PC-9 (cell line): ENCODE measurements at regions not wholly inside any gene's neighbourhood (a gene's known extent, or its start where the extent isn't known, plus 50 kb on each side); places are given as distances from the start of the nearest gene placed in this dataset.

Source experiments
- BruUV-seq: library from RNA; stranded (reverse); fragments of 400-500 nt; replicated peaks from 2 replicates; lab custom pipeline; 2021; lab: Mats Ljungman, UMichigan
- CTCF ChIA-PET: fragments of 300-600 bp; sonication (Branson Sonifier 250); formaldehyde crosslinking; loops from one replicate; lab custom pipeline; 2022; ENCODE audit warnings: antibody characterized with exemption; lab: Charles Lee
- POLR2A ChIA-PET: fragments of 300-600 bp; sonication (Branson Sonifier 250); formaldehyde crosslinking; loops from one replicate; lab custom pipeline; 2022; ENCODE audit warnings: antibody characterized with exemption; ENCODE audit not compliant: unreplicated experiment; lab: Charles Lee
- DNase-seq, 2 experiments: peaks; one replicate each; pipeline versions ENCODE4 v3.0.0 to v3.0.0-alpha.2; 2015 to 2022; ENCODE audit warnings: mixed read lengths in 1 of 2
- H2AFZ ChIP-seq: fragments of 200-600 bp; sonication (generic); 2 replicates; pipeline ENCODE4 v1.8.1; 2017; ENCODE audit warnings: antibody characterized with exemption
- H3F3A ChIP-seq: fragments of 200-600 bp; sonication (generic); 2 replicates; pipeline ENCODE4 v1.8.1; 2017; ENCODE audit warnings: antibody characterized with exemption, mild to moderate bottlenecking, low read depth; ENCODE audit not compliant: insufficient read depth
- H3K27ac ChIP-seq: fragments of 200-600 bp; sonication (generic); 2 replicates; pipeline ENCODE4 v1.6.1; 2016; ENCODE audit warnings: mixed run types
- H3K27me3 ChIP-seq: fragments of 200-600 bp; sonication (generic); 2 replicates; pipeline ENCODE4 v1.6.1; 2016; ENCODE audit warnings: low read depth, mixed run types; ENCODE audit not compliant: insufficient read depth
- H3K36me3 ChIP-seq: fragments of 200-600 bp; sonication (generic); 2 replicates; pipeline ENCODE4 v1.6.1; 2016; ENCODE audit warnings: low read depth, mixed run types
- H3K4me1 ChIP-seq: fragments of 200-600 bp; sonication (generic); replicated peaks from 2 replicates; pipeline ENCODE4 v1.6.1; 2016; ENCODE audit warnings: mixed run types; ENCODE audit not compliant: insufficient read depth
- H3K4me2 ChIP-seq: fragments of 200-600 bp; sonication (generic); 2 replicates; pipeline ENCODE4 v1.6.1; 2017; ENCODE audit warnings: mixed run types
- H3K4me3 ChIP-seq: fragments of 200-600 bp; sonication (generic); 2 replicates; pipeline ENCODE4 v1.6.1; 2016; ENCODE audit warnings: mixed run types
- H3K79me2 ChIP-seq: fragments of 200-600 bp; sonication (generic); 2 replicates; pipeline ENCODE4 v1.6.1; 2017; ENCODE audit warnings: low read depth, mixed run types
- H3K9me2 ChIP-seq: fragments of 200-600 bp; sonication (generic); 2 replicates; pipeline ENCODE4 v1.8.1; 2017; ENCODE audit warnings: mild to moderate bottlenecking; ENCODE audit not compliant: insufficient read depth
- H3K9me3 ChIP-seq: fragments of 200-600 bp; sonication (generic); 2 replicates; pipeline ENCODE4 v1.8.1; 2016; ENCODE audit warnings: low read depth; ENCODE audit not compliant: insufficient read depth
- H4K20me1 ChIP-seq: fragments of 200-600 bp; sonication (generic); 2 replicates; pipeline ENCODE4 v1.8.1; 2017; ENCODE audit not compliant: insufficient read depth
- EZH2 ChIP-seq: fragments of 200-600 bp; sonication (generic); IDR thresholded peaks from 2 replicates; pipeline ENCODE4 v1.8.0; 2017; ENCODE audit warnings: antibody characterized with exemption, low read depth
- intact Hi-C: fragments of 100-400 bp; cut with micrococcal nuclease; formaldehyde crosslinking; loops from one replicate; pipeline ENCODE4 v1.10.0; 2022; ENCODE audit not compliant: unreplicated experiment
- TF ChIP-seq, protein P1 (sequence below): fragments of 200-600 bp; sonication (generic); conservative IDR thresholded peaks from 2 replicates; pipeline ENCODE4 v1.6.1; 2017; ENCODE audit warnings: mixed run types, antibody characterized with exemption, mild to moderate bottlenecking, moderate library complexity

DNA sequence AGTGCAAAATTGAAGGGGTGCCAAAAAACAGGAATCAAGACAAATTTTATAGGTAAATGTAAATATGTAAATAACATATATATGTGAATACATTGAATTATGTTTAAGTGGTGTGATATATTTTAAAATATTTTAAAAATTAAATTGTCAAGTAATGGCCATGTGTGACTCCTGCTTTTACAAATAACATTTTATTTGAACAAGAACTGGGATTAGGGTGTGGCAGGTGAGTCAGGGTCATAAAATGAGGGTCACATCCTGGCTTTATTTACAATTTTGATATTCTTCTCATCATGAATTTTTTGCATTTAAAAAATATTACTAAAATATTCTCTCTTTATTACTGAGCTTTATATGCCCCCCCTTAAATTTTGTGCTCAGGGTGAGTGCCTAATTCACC is 601.1 kb upstream of the MAN1A1 start:
- TF ChIP-seq, protein P1, sequence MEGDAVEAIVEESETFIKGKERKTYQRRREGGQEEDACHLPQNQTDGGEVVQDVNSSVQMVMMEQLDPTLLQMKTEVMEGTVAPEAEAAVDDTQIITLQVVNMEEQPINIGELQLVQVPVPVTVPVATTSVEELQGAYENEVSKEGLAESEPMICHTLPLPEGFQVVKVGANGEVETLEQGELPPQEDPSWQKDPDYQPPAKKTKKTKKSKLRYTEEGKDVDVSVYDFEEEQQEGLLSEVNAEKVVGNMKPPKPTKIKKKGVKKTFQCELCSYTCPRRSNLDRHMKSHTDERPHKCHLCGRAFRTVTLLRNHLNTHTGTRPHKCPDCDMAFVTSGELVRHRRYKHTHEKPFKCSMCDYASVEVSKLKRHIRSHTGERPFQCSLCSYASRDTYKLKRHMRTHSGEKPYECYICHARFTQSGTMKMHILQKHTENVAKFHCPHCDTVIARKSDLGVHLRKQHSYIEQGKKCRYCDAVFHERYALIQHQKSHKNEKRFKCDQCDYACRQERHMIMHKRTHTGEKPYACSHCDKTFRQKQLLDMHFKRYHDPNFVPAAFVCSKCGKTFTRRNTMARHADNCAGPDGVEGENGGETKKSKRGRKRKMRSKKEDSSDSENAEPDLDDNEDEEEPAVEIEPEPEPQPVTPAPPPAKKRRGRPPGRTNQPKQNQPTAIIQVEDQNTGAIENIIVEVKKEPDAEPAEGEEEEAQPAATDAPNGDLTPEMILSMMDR = no peak
- no peak for TF ChIP-seq EZH2
- H3K36me3 ChIP-seq = no peaks in the 10 kb centered on the region

DNA sequence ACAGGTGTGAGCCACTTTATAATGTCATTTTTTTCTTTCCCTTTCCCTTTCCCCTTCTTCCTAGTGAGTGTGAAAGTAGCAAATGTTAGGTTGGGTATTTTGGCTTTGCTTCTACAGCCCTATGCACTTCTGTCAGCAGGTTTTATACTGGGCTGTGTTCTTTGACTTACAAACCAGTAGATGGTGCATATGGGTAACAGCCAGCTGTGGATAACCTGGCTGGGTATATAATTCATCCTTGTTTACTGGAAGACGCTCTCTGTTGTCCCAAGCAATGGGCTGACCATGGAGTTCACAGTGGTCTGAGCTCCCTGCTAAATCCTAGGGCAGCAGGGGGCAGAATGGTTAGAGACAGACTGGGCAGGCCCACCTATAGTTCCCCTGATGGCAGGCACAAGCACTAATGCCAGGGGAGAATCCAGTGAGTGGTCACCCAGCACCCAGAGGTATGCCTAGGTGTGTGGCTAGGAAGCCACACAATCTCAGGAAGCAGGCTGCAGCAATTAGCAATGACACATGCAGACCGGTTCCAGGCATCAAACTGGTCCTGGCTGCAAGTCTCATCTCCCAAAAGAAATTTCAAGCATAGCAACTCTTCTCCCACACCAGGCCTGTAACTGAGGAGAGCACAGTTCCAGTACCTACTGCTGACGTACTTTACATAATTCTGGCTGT is 592.7 kb upstream of the MAN1A1 start:
- no peaks in the 10 kb centered on the region for H3K79me2 ChIP-seq
- CTCF ChIA-PET = no interaction called here
- no peak overlapping the region for H3K27ac ChIP-seq
- no peaks in the 10 kb centered on the region for H3K27me3 ChIP-seq
- intact Hi-C loops = no loop called here
- no peaks in the 10 kb centered on the region for H4K20me1 ChIP-seq
- no peaks in the 10 kb centered on the region for H3K9me2 ChIP-seq
- H3K4me2 ChIP-seq = no peak overlapping the region
- H3K36me3 ChIP-seq = no peaks in the 10 kb centered on the region
- no peak overlapping the region for H2AFZ ChIP-seq
- no peaks in the 10 kb centered on the region for H3K4me1 ChIP-seq
- H3K4me3 ChIP-seq = no peak overlapping the region
- BruUV-seq = no TSS peak
- DNase-seq = no peak
- no peaks in the 10 kb centered on the region for H3F3A ChIP-seq
- no peak for TF ChIP-seq EZH2
- TF ChIP-seq, protein P1 = no peak
- POLR2A ChIA-PET = no interaction called here
- H3K9me3 ChIP-seq = no peaks in the 10 kb centered on the region

More for the DNA sequence above, 601.1 kb upstream of the MAN1A1 start:
- Histone ChIP-seq H4K20me1 (no peaks in the 10 kb centered on the region), H3K4me2 (no peak overlapping the region), H3K4me1 (peaks cover 11% of the 10 kb centered on the region), H3K4me3 (no peak overlapping the region), H3K79me2 (no peaks in the 10 kb centered on the region), H3F3A (no peaks in the 10 kb centered on the region), H3K9me2 (no peaks in the 10 kb centered on the region), H3K9me3 (peaks cover 2% of the 10 kb centered on the region; the same call in 1 of the 2 replicates), H3K27me3 (no peaks in the 10 kb centered on the region), H2AFZ (no peak overlapping the region), H3K27ac (no peak overlapping the region)
- no peak for DNase-seq
- intact Hi-C loops = no loop called here
- BruUV-seq = no TSS peak
- ChIA-PET POLR2A (no interaction called here), CTCF (no interaction called here)

DNA sequence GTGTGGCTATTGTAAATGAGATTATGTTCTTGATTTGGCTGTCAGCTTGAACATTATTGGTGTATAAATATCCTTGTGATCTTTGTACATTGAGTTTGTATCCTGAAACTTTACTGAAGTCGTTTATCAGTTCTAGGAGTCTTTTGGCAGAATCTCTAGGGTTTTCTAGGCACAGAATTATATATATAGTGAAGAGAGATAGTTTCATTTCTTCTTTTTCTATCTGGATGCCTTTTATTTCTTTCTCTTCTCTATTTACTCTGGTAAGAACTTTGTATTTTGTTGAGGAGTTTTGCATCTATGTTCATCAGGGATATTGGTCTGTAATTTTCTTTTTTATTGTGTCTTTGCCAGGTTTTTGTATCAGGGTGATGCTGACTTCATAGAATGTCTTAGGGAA is 589.2 kb upstream of the MAN1A1 start:
- no peak overlapping the region for H3K4me3 ChIP-seq
- no peak for TF ChIP-seq EZH2
- TF ChIP-seq, protein P1 = no peak
- no peaks in the 10 kb centered on the region for H3F3A ChIP-seq
- H3K27ac ChIP-seq = no peak overlapping the region
- H2AFZ ChIP-seq = no peak overlapping the region
- H3K36me3 ChIP-seq = no peaks in the 10 kb centered on the region
- no peaks in the 10 kb centered on the region for H4K20me1 ChIP-seq
- H3K9me3 ChIP-seq = no peaks in the 10 kb centered on the region
- no TSS peak for BruUV-seq
- no peaks in the 10 kb centered on the region for H3K4me1 ChIP-seq
- H3K9me2 ChIP-seq = no peaks in the 10 kb centered on the region
- DNase-seq = no peak
- CTCF ChIA-PET = no interaction called here
- no peaks in the 10 kb centered on the region for H3K79me2 ChIP-seq
- H3K4me2 ChIP-seq = no peak overlapping the region
- intact Hi-C loops = no loop called here
- POLR2A ChIA-PET = no interaction called here
- H3K27me3 ChIP-seq = no peaks in the 10 kb centered on the region
